ENCODE measurements at regions not wholly inside any gene's neighbourhood (a gene's known extent, or its start where the extent isn't known, plus 50 kb on each side); places are given as distances from the start of the nearest gene placed in this dataset.

GRCh38 chr1:14535619-14536355, 62.7 kb upstream of the KAZN start:
- H3K27ac Mint-ChIP-seq (ENCODE audit: unreplicated experiment) = no peak overlapping the region
- DNase-seq = no peak
- H3K36me3 Mint-ChIP-seq (ENCODE audit: unreplicated experiment) = no peaks in the 10 kb centered on the region
- TF ChIP-seq, protein P1, sequence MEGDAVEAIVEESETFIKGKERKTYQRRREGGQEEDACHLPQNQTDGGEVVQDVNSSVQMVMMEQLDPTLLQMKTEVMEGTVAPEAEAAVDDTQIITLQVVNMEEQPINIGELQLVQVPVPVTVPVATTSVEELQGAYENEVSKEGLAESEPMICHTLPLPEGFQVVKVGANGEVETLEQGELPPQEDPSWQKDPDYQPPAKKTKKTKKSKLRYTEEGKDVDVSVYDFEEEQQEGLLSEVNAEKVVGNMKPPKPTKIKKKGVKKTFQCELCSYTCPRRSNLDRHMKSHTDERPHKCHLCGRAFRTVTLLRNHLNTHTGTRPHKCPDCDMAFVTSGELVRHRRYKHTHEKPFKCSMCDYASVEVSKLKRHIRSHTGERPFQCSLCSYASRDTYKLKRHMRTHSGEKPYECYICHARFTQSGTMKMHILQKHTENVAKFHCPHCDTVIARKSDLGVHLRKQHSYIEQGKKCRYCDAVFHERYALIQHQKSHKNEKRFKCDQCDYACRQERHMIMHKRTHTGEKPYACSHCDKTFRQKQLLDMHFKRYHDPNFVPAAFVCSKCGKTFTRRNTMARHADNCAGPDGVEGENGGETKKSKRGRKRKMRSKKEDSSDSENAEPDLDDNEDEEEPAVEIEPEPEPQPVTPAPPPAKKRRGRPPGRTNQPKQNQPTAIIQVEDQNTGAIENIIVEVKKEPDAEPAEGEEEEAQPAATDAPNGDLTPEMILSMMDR (IDR thresholded peaks at IDR 0.05; ENCODE audit: partially characterized antibody, unreplicated experiment) = no peak
- H3K4me3 Mint-ChIP-seq (ENCODE audit: unreplicated experiment) = no peak overlapping the region
- no peaks in the 10 kb centered on the region for H3K27me3 Mint-ChIP-seq (ENCODE audit: unreplicated experiment)
- peaks cover 12% of the 10 kb centered on the region for H3K4me1 Mint-ChIP-seq (ENCODE audit: low read depth, unreplicated experiment)
- H3K9me3 Mint-ChIP-seq (ENCODE audit: unreplicated experiment) = peaks cover 2% of the 10 kb centered on the region

GRCh38 chr1:14538335-14538734, 60.1 kb upstream of the KAZN start:
- no peak overlapping the region for H3K27ac Mint-ChIP-seq (ENCODE audit: unreplicated experiment)
- peaks cover 2% of the 10 kb centered on the region for H3K9me3 Mint-ChIP-seq (ENCODE audit: unreplicated experiment)
- H3K4me3 Mint-ChIP-seq (ENCODE audit: unreplicated experiment) = no peak overlapping the region
- H3K36me3 Mint-ChIP-seq (ENCODE audit: unreplicated experiment) = no peaks in the 10 kb centered on the region
- H3K4me1 Mint-ChIP-seq (ENCODE audit: low read depth, unreplicated experiment) = peaks cover 17% of the 10 kb centered on the region
- H3K27me3 Mint-ChIP-seq (ENCODE audit: unreplicated experiment) = no peaks in the 10 kb centered on the region
- TF ChIP-seq, protein P1 (IDR thresholded peaks at IDR 0.05; ENCODE audit: partially characterized antibody, unreplicated experiment) = no peak
- no peak for DNase-seq

GRCh38 chr1:14539309-14539708, 59.2 kb upstream of the KAZN start:
- DNase-seq = no peak
- Mint-ChIP-seq H3K9me3 (ENCODE audit: unreplicated experiment) (peaks cover 2% of the 10 kb centered on the region), H3K27ac (ENCODE audit: unreplicated experiment) (no peak overlapping the region), H3K36me3 (ENCODE audit: unreplicated experiment) (no peaks in the 10 kb centered on the region), H3K4me1 (ENCODE audit: low read depth, unreplicated experiment) (peaks cover 17% of the 10 kb centered on the region), H3K4me3 (ENCODE audit: unreplicated experiment) (no peak overlapping the region), H3K27me3 (ENCODE audit: unreplicated experiment) (no peaks in the 10 kb centered on the region)
- TF ChIP-seq, protein P1 (IDR thresholded peaks at IDR 0.05; ENCODE audit: partially characterized antibody, unreplicated experiment) = no peak

DNA sequence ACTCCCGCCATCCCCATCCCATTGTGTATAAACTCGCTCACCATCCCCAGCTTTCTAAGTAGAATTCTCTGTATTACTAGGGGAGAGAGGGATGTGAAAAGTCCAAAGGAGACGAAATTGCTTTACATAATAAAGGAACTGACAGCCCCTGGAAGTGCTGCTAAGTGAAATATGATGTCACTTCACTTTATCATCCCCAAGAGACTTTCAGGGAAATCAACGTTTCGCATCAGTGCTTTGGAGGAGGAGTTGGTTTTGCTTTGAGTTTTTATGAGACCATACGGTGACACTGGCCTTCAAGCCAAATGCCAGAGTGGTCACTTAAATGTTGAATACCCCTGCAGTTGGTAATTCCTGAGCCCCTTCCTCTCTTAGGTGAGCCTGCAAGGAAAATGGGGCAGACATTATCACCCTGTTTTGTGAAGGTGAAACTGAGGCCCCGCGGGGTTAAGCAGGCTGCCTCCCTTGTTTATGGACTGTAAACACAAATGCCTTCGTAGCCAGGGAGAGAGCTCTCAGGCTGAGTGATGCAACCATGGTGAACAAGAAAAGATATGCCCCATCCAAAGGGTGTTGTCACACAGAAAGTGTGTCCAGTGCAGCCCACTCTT, 58.4 kb upstream of the KAZN start:
- DNase-seq = peak; percentile 35
- H3K9me3 Mint-ChIP-seq (ENCODE audit: unreplicated experiment) = peaks cover 2% of the 10 kb centered on the region
- no peaks in the 10 kb centered on the region for H3K36me3 Mint-ChIP-seq (ENCODE audit: unreplicated experiment)
- H3K4me3 Mint-ChIP-seq (ENCODE audit: unreplicated experiment) = no peak overlapping the region
- peak overlapping the region; percentile 73 for H3K27ac Mint-ChIP-seq (ENCODE audit: unreplicated experiment)
- H3K27me3 Mint-ChIP-seq (ENCODE audit: unreplicated experiment) = no peaks in the 10 kb centered on the region
- TF ChIP-seq, protein P1 (IDR thresholded peaks at IDR 0.05; ENCODE audit: partially characterized antibody, unreplicated experiment) = no peak
- peaks cover 17% of the 10 kb centered on the region for H3K4me1 Mint-ChIP-seq (ENCODE audit: low read depth, unreplicated experiment)

DNA sequence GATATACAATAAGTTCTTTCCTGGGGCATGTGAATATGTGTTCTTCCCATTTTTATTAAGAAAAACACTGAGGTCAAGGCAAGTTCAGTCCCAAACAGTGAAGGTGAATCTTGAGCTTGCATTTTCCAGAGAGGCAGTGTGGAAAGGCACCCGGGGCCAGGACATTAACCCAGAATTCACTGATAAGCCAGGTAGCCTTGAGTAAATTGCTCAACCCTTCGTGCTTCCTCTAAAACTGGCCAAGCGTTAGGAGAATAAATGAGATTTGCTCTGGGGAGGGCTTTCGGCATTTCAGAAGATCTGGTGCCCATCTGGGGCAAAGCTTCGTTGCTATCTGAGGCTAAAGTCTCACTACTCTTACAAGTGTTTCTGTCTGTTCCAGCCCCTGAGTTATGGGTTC, 57.1 kb upstream of the KAZN start:
- Mint-ChIP-seq H3K36me3 (ENCODE audit: unreplicated experiment) (no peaks in the 10 kb centered on the region), H3K27ac (ENCODE audit: unreplicated experiment) (no peak overlapping the region), H3K4me3 (ENCODE audit: unreplicated experiment) (no peak overlapping the region), H3K4me1 (ENCODE audit: low read depth, unreplicated experiment) (peaks cover 17% of the 10 kb centered on the region), H3K9me3 (ENCODE audit: unreplicated experiment) (no peaks in the 10 kb centered on the region), H3K27me3 (ENCODE audit: unreplicated experiment) (no peaks in the 10 kb centered on the region)
- TF ChIP-seq, protein P1 (IDR thresholded peaks at IDR 0.05; ENCODE audit: partially characterized antibody, unreplicated experiment) = no peak
- no peak for DNase-seq

Data from glutamatergic neuron (in vitro differentiated cells).